GM19397 (cell line): ENCODE measurements at regions not wholly inside any gene's neighbourhood (a gene's known extent, or its start where the extent isn't known, plus 50 kb on each side); places are given as distances from the start of the nearest gene placed in this dataset.
"Not testable (repeated sequence)": the region's sequence is repeated elsewhere in the genome, so short reads cannot be mapped to it uniquely, and the experiment has no call there.

Experiments
- ATAC-seq: cut with Tn5 transposase; IDR thresholded peaks from one replicate; pipeline ENCODE4 v1.9.1; 2021; ENCODE audit warnings: mild to moderate bottlenecking, moderate library complexity; ENCODE audit not compliant: unreplicated experiment

DNA sequence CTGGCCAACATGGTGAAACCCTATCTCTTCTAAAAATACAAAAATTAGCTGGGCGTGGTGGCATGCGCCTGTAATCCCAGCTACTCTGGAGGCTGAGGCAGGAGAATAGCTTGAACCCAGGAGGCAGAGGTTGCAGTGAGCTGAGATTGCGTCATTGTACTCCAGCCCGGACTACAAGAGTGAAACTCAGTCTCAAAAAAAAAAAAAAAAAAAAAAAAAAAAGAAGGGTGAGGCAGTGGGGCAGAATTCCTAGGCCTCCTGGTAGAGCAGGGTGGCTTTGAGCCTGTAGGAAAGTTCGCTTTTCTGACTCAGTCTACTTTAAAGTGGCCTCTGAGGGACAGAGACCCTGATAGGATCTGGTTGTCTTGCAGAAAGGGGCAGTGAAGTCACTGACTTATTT lies 60.8 kb upstream of the GTF3A start:
- not testable (repeated sequence) for ATAC-seq

DNA sequence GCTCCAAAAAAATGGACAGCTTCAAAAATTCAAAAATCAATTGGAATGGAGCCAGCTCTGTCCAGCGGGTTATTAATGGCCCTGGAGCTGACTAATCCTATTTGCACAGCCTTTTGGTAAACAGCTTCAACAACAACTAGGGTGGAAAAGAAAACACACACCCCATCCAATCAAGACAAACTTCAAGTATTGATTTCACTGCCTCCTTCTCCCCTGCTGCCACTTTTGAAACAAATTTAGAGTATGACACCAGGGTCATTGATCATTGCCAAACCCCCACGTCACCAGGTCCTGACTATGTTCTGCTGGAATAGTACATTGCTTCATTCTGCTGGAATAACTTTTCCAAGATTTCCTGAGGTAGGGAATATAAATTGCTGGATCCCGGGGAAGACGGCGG lies 56.8 kb upstream of the GTF3A start:
- no peak for ATAC-seq

DNA sequence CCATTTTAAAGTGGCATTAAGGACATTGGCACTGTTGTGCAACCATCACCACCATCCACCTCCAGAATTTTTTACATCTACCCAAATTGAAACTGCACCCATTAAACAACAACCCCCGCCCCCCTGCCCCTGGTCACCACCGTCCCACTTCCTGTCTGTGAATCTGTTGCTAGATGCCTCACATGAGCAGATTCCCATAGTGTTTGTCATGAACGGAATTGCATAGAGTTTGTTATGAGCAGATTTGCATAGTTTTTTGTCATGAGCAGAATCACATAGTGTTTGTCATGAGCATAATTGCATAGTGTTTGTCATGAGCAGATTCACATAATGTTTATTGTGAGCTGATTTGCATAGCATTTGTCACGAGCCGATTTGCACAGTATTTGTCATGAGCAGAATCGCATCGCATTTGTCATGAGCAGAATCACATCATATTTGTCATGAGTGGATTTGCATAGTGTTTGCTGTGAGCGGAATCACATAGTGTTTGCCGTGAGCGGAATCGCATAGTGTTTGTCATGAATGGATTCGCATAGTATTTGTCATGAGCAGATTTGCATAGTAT lies 54.0 kb upstream of the GTF3A start:
- no peak for ATAC-seq

DNA sequence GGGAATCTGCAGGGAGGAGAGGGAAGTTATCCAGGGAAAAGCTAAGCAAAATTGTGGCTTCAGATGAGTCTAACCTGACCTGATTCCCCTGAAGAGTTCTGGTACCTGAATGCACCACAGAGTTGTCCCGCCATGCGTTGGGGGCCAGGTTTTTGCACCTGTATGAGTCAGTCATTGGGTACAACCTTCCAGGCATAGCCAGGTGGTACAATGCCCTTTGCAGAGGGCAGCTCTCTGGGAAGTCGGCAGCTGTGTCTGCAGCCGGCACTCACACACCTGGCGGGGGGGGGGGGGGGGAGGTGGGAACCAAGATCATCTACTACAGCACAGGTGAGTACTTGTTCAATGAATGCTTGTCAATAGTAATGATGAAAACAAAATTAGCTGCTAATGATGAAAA lies 52.5 kb upstream of the GTF3A start:
- ATAC-seq, result no peak

DNA sequence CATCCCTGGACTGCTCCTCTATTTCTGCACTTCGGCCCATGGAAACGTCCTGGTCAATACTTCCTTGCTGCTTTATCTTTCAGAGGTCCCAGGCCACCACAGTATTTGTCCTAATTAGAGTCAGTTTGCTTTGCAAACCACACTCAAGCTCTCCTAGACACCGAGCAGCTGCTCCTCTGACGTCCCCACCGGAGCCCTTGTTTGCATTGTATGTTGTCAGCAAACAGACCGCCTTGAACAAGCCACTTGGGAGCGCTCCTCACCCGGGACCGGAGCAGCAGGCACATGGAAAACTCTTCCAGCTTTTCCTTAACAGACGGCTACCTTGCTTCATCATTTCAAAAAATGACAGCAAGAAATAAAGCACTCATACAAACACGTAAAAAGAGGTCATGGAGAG lies 51.5 kb upstream of the GTF3A start:
- ATAC-seq, result no peak

GRCh38 chr13:27374126-27374613 lies 50.2 kb upstream of the GTF3A start:
- peak; percentile 18 for ATAC-seq
